ENCODE measurements at regions not wholly inside any gene's neighbourhood (a gene's known extent, or its start where the extent isn't known, plus 50 kb on each side); places are given as distances from the start of the nearest gene placed in this dataset.

- no peak overlapping the region for H3K4me3 ChIP-seq (ENCODE audit: control insufficient read depth, low read depth, low read length)
- DNase-seq (ENCODE audit: low read depth), result no peak
- TF ChIP-seq CTCF (IDR thresholded peaks at IDR 0.05; ENCODE audit: control insufficient read depth, insufficient read depth, low read depth, low read length, missing control alignments), result no peak
Observed at GRCh38 chr13:50098693-50099092, 83.4 kb downstream of the KCNRG start.

DNA sequence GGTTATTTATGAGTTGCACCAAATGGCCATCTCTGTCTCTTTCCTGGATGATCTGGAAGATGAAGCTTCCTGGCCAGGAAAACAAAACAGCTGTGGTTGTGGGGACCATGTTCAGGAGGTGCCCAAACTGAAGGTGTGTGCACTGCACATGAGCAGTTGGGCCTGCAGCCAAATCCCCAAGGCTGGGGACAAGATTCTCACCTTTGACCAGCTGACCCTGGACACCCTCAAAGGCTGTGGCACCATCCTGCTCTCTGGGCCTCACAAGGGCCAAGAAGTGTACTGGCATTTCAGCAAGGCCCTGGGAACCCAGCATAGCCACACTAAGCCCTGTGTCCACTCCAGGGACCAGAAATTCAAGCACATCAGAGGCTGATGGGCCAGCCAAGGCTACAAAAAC lies 84.2 kb downstream of the KCNRG start:
- H3K4me3 ChIP-seq (ENCODE audit: control insufficient read depth, low read depth, low read length), result no peak overlapping the region
- DNase-seq (ENCODE audit: low read depth), result no peak
- no peak for TF ChIP-seq CTCF (IDR thresholded peaks at IDR 0.05; ENCODE audit: control insufficient read depth, insufficient read depth, low read depth, low read length, missing control alignments)

DNA sequence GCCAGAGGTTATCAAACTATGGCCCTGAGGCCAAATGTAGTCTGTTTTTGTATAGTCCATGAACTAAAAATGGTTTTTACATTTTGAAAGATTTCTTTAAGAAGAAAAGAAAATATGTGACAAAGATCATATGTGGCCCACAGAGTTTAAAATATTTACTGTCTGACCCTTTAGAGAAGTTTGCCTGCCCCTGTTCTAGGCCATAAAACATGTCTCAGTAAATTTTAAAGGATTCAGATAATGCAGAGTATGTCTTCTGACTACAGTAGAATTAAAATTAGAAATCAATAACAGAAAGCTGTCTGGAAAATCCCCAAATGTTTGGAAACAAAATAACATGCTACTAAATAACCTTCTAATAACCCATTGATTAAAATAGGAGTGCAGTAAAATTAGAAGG lies 86.3 kb downstream of the KCNRG start:
- TF ChIP-seq CTCF (IDR thresholded peaks at IDR 0.05; ENCODE audit: control insufficient read depth, insufficient read depth, low read depth, low read length, missing control alignments), result no peak
- DNase-seq (ENCODE audit: low read depth), result no peak
- no peak overlapping the region for H3K4me3 ChIP-seq (ENCODE audit: control insufficient read depth, low read depth, low read length)

DNA sequence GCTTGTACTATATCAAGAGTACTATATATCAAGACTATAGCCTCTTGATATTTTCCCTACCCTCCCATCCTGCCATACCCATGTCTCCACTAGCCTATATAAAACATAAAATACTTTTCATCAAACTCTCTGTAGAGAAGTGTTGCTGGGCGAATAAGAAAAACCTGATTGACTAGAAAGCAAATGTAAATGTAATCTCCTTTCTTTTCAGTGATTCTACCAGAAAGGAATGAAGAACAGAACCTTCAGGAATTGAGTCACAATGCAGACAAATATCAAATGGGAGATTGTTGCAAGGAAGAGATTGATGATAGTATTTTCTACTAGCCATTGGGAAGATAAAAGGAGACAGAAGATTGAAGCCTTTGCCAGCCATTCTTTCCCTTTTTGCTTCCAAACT lies 89.2 kb downstream of the KCNRG start:
- TF ChIP-seq CTCF (IDR thresholded peaks at IDR 0.05; ENCODE audit: control insufficient read depth, insufficient read depth, low read depth, low read length, missing control alignments), result no peak
- no peak for DNase-seq (ENCODE audit: low read depth)
- no peak overlapping the region for H3K4me3 ChIP-seq (ENCODE audit: control insufficient read depth, low read depth, low read length)

DNA sequence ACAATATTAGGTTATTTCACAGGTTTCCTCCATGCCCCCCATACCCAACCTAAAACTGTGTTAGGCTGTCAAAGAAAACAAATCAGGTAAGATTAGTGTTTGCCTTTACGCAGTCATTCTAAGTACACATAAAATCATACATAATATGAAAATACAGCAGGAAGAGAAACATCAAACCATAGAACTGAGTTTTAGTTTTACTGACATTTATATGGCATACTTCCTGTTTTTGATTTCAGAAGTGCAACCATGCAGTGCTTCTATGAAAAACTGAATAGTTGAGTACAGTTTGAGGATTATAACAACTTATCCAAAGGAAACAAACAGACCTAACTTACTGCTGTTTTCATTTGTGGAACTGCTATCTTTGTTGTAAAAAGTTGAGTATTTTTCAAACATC lies 91.3 kb downstream of the KCNRG start:
- H3K4me3 ChIP-seq (ENCODE audit: control insufficient read depth, low read depth, low read length), result no peak overlapping the region
- no peak for DNase-seq (ENCODE audit: low read depth)
- no peak for TF ChIP-seq CTCF (IDR thresholded peaks at IDR 0.05; ENCODE audit: control insufficient read depth, insufficient read depth, low read depth, low read length, missing control alignments)

- TF ChIP-seq CTCF (IDR thresholded peaks at IDR 0.05; ENCODE audit: control insufficient read depth, insufficient read depth, low read depth, low read length, missing control alignments), result no peak
- no peak overlapping the region for H3K4me3 ChIP-seq (ENCODE audit: control insufficient read depth, low read depth, low read length)
Observed at GRCh38 chr13:50107205-50107604, 92.0 kb downstream of the KCNRG start.

GRCh38 chr13:50114961-50115360 lies 99.7 kb downstream of the KCNRG start:
- no peak overlapping the region for H3K4me3 ChIP-seq (ENCODE audit: control insufficient read depth, low read depth, low read length)
- no peak for DNase-seq (ENCODE audit: low read depth)
- no peak for TF ChIP-seq CTCF (IDR thresholded peaks at IDR 0.05; ENCODE audit: control insufficient read depth, insufficient read depth, low read depth, low read length, missing control alignments)

More at GRCh38 chr13:50107205-50107604, 92.0 kb downstream of the KCNRG start:
- DNase-seq (ENCODE audit: low read depth), result no peak

All from AG09309 (cell line).